ENCODE measurements at regions not wholly inside any gene's neighbourhood (a gene's known extent, or its start where the extent isn't known, plus 50 kb on each side); places are given as distances from the start of the nearest gene placed in this dataset.

GRCh38 chr3:73695841-73696240 lies 71.1 kb upstream of the PDZRN3 start:
- no peak for TF ChIP-seq EZH2 (IDR thresholded peaks at IDR 0.05; ENCODE audit: borderline replicate concordance, low read depth, low read length, poor library complexity, severe bottlenecking)
- TF ChIP-seq, protein P1, sequence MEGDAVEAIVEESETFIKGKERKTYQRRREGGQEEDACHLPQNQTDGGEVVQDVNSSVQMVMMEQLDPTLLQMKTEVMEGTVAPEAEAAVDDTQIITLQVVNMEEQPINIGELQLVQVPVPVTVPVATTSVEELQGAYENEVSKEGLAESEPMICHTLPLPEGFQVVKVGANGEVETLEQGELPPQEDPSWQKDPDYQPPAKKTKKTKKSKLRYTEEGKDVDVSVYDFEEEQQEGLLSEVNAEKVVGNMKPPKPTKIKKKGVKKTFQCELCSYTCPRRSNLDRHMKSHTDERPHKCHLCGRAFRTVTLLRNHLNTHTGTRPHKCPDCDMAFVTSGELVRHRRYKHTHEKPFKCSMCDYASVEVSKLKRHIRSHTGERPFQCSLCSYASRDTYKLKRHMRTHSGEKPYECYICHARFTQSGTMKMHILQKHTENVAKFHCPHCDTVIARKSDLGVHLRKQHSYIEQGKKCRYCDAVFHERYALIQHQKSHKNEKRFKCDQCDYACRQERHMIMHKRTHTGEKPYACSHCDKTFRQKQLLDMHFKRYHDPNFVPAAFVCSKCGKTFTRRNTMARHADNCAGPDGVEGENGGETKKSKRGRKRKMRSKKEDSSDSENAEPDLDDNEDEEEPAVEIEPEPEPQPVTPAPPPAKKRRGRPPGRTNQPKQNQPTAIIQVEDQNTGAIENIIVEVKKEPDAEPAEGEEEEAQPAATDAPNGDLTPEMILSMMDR (conservative IDR thresholded peaks at IDR 0.05; ENCODE audit: low read depth, low read length), result no peak
